ENCODE measurements at regions not wholly inside any gene's neighbourhood (a gene's known extent, or its start where the extent isn't known, plus 50 kb on each side); places are given as distances from the start of the nearest gene placed in this dataset.

- no peak overlapping the region for H3K18ac ChIP-seq (ENCODE audit: low read depth, low read length)
- no peak overlapping the region for H2BK120ac ChIP-seq (ENCODE audit: low read depth, low read length)
- H3K4me2 ChIP-seq (ENCODE audit: low read depth, low read length), result no peak overlapping the region
- no peak overlapping the region for H2BK15ac ChIP-seq (ENCODE audit: low read depth, low read length)
- no peaks in the 10 kb centered on the region for H3K36me3 ChIP-seq (ENCODE audit: control insufficient read depth, insufficient read depth, low read length)
- no peak overlapping the region for H2AFZ ChIP-seq (replicated peaks; ENCODE audit: low read length, poor library complexity)
- CTCF ChIA-PET, result no interaction called here
- H4K5ac ChIP-seq (ENCODE audit: low read depth, low read length), result no peak overlapping the region
- POLR2A ChIA-PET (ENCODE audit: unreplicated experiment), result no interaction called here
- dilution Hi-C loops (cut with HindIII; ENCODE audit: low sequenced_read_pairs, unreplicated experiment) (no loop called here), intact Hi-C loops (cut with micrococcal nuclease) (no loop called here), in situ Hi-C loops (cut with MboI; ENCODE audit: low sequenced_read_pairs) (no loop called here)
- 60% methylated on average over 1 of the region's 8 CpGs; no CpG with 5 or more reads in 1 of the 2 experiments for WGBS, 2 experiments (ENCODE audit: extremely low coverage in 2 of 2, insufficient read length in 1 of 2)
- no peak overlapping the region for H3K4me3 ChIP-seq (ENCODE audit: insufficient read depth, low read depth, low read length)
- H2AK5ac ChIP-seq (ENCODE audit: low read depth, low read length), result no peak overlapping the region
- H3K27ac ChIP-seq (ENCODE audit: insufficient read depth, low read length), result no peak overlapping the region
- H4K91ac ChIP-seq (ENCODE audit: insufficient read depth, low read depth, low read length), result no peak overlapping the region
- no peak overlapping the region for H3K4ac ChIP-seq (ENCODE audit: low read depth, low read length)
- H3K14ac ChIP-seq (replicated peaks; ENCODE audit: low read depth, low read length), result no peak overlapping the region
- no peaks in the 10 kb centered on the region for H3K4me1 ChIP-seq (ENCODE audit: control insufficient read depth, insufficient read depth, low read length)
- no peaks in the 10 kb centered on the region for H3K79me1 ChIP-seq (ENCODE audit: low read depth in 1 of 2, low read length in 2 of 2)
- no peak overlapping the region for H2BK5ac ChIP-seq (ENCODE audit: low read depth, low read length, poor library complexity, severe bottlenecking)
- no peak overlapping the region for H2BK20ac ChIP-seq (ENCODE audit: low read depth, low read length)
- H3K23ac ChIP-seq (ENCODE audit: low read depth, low read length), result no peak overlapping the region
- H4K8ac ChIP-seq (ENCODE audit: low read depth in 2 of 2, low read length in 2 of 2), result no peak overlapping the region
- H4K20me1 ChIP-seq (ENCODE audit: insufficient read depth, low read length), result no peaks in the 10 kb centered on the region
- TF ChIP-seq RFX5 (IDR thresholded peaks at IDR 0.05; ENCODE audit: low read depth, low read length), result no peak
- TF ChIP-seq NFE2L2 (IDR thresholded peaks at IDR 0.05; ENCODE audit: low read depth, low read length), result no peak
- no peak for TF ChIP-seq RCOR1 (IDR thresholded peaks at IDR 0.05; ENCODE audit: insufficient replicate concordance, low read length)
- TF ChIP-seq CHD1 (IDR thresholded peaks at IDR 0.05; ENCODE audit: low read depth, low read length), result no peak
- H3K9me3 ChIP-seq (ENCODE audit: control insufficient read depth, insufficient read depth, low read length), result peaks cover 1% of the 10 kb centered on the region; the same call in 1 of the 2 replicates
- no peaks in the 10 kb centered on the region for H3K27me3 ChIP-seq (ENCODE audit: control insufficient read depth, insufficient read depth, low read length)
- no peak overlapping the region for H3K9ac ChIP-seq (ENCODE audit: low read depth, low read length)
- ATAC-seq (ENCODE audit: low read depth), result no peak
- no peaks in the 10 kb centered on the region for H3K9me1 ChIP-seq (ENCODE audit: insufficient read depth, low read length)
- H2AK9ac ChIP-seq (replicated peaks; ENCODE audit: low read depth, low read length, poor library complexity), result no peak overlapping the region
- no TSS peak for BruUV-seq (replicated peaks)
- H3K56ac ChIP-seq (ENCODE audit: extremely low read depth, insufficient read depth, low read length), result no peak overlapping the region
- no peak for DNase-seq
Measured at GRCh38 chr10:108894402-108895301, 1028.7 kb downstream of the XPNPEP1 start.

Measured in IMR-90 (cell line).